CD14-positive monocyte (primary cell): ENCODE measurements at regions not wholly inside any gene's neighbourhood (a gene's known extent, or its start where the extent isn't known, plus 50 kb on each side); places are given as distances from the start of the nearest gene placed in this dataset.

Experiments used
- DNase-seq, 3 donors: peaks; one replicate each; pipeline ENCODE4 v3.0.0-alpha.2; 2011 to 2022
- H2AFZ ChIP-seq: 2 replicates; pipeline ENCODE4 v1.6.0; 2012; ENCODE audit warnings: mild to moderate bottlenecking, low read depth, low read length, inconsistent platforms; ENCODE audit not compliant: insufficient read depth, poor library complexity, severe bottlenecking
- H3K27ac ChIP-seq, 2 donors: 1 replicate in 1 of 2; 2 replicates in 1 of 2; pipeline ENCODE4 v1.5.1; 2012 to 2013; ENCODE audit warnings: low read length in 2 of 2, control low read depth in 1 of 2, inconsistent platforms in 1 of 2, low read depth in 1 of 2, mild to moderate bottlenecking in 1 of 2
- H3K27me3 ChIP-seq, 2 donors: one replicate each; pipeline versions ENCODE4 v1.6.0 to v1.6.1; 2011 to 2013; ENCODE audit warnings: low read length in 2 of 2; ENCODE audit not compliant: control insufficient read depth in 2 of 2, insufficient read depth in 2 of 2
- H3K36me3 ChIP-seq, 2 donors: replicated peaks in 1 of 2; 1 replicate in 1 of 2; 2 replicates in 1 of 2; pipeline versions ENCODE4 v1.5.1 to v1.6.1; 2012 to 2013; ENCODE audit warnings: low read length in 2 of 2, control low read depth in 1 of 2, inconsistent platforms in 1 of 2, mild to moderate bottlenecking in 1 of 2; ENCODE audit not compliant: insufficient read depth in 2 of 2, control insufficient read depth in 1 of 2
- H3K4me1 ChIP-seq, 2 donors: 1 replicate in 1 of 2; 2 replicates in 1 of 2; pipeline versions ENCODE4 v1.5.1 to v1.6.1; 2012 to 2013; ENCODE audit warnings: low read length in 2 of 2, control low read depth in 1 of 2, inconsistent platforms in 1 of 2, mild to moderate bottlenecking in 1 of 2, moderate library complexity in 1 of 2; ENCODE audit not compliant: insufficient read depth in 2 of 2, control insufficient read depth in 1 of 2
- H3K4me2 ChIP-seq: replicated peaks from 2 replicates; pipeline ENCODE3; 2012; ENCODE audit warnings: low read length, moderate library complexity, mild to moderate bottlenecking; ENCODE audit not compliant: poor library complexity, severe bottlenecking; ENCODE audit errors: extremely low read depth
- H3K4me3 ChIP-seq, 3 experiments: fragments of 200-600 bp in 1 of 3; sonication (generic) in 1 of 3; replicated peaks in 1 of 3; 1 replicate in 2 of 3; 2 replicates in 1 of 3; pipeline ENCODE4 v1.5.1; 2011 to 2013; ENCODE audit warnings: low read length in 3 of 3, mild to moderate bottlenecking in 3 of 3, control low read depth in 2 of 3, low read depth in 2 of 3, inconsistent platforms in 1 of 3, moderate library complexity in 1 of 3
- H3K79me2 ChIP-seq: 2 replicates; pipeline ENCODE4 v1.6.0; 2012; ENCODE audit warnings: mild to moderate bottlenecking, control low read depth, inconsistent platforms, low read length, moderate library complexity; ENCODE audit not compliant: insufficient read depth
- H3K9ac ChIP-seq: 2 replicates; pipeline ENCODE4 v1.6.0; 2017; ENCODE audit warnings: low read length, mild to moderate bottlenecking; ENCODE audit not compliant: insufficient read depth, poor library complexity, severe bottlenecking
- H3K9me3 ChIP-seq, 2 donors: replicated peaks in 1 of 2; 1 replicate in 1 of 2; 2 replicates in 1 of 2; pipeline versions ENCODE4 v1.5.1 to v1.6.1; 2012 to 2013; ENCODE audit warnings: low read length in 2 of 2, control low read depth in 1 of 2; ENCODE audit not compliant: control insufficient read depth in 1 of 2, insufficient read depth in 1 of 2
- H4K20me1 ChIP-seq: 2 replicates; pipeline ENCODE4 v1.6.0; 2012; ENCODE audit warnings: mild to moderate bottlenecking, low read length, control low read depth, moderate library complexity; ENCODE audit not compliant: insufficient read depth
- H3K27ac Mint-ChIP-seq, 7 donors: one replicate each; pipeline ENCODE4 v1.8.0; 2020; ENCODE audit warnings: mild to moderate bottlenecking in 7 of 7, mixed read lengths in 7 of 7, moderate library complexity in 6 of 7, inconsistent platforms in 2 of 7
- H3K27me3 Mint-ChIP-seq, 3 donors: one replicate each; pipeline ENCODE4 v1.8.0; 2021 to 2022; ENCODE audit warnings: low read depth in 3 of 3, mild to moderate bottlenecking in 3 of 3, mixed read lengths in 3 of 3, moderate library complexity in 3 of 3, inconsistent platforms in 1 of 3
- H3K36me3 Mint-ChIP-seq, 2 donors: one replicate each; pipeline ENCODE4 v1.8.0; 2020; ENCODE audit warnings: mixed read lengths in 2 of 2, inconsistent platforms in 1 of 2, mild to moderate bottlenecking in 1 of 2
- H3K4me1 Mint-ChIP-seq: one replicate; pipeline ENCODE4 v1.8.0; 2020; ENCODE audit warnings: mild to moderate bottlenecking, mixed read lengths
- H3K4me3 Mint-ChIP-seq, 2 donors: one replicate each; pipeline ENCODE4 v1.8.0; 2020; ENCODE audit warnings: mild to moderate bottlenecking in 2 of 2, mixed read lengths in 2 of 2, moderate library complexity in 1 of 2
- H3K9me3 Mint-ChIP-seq, 7 donors: one replicate each; pipeline ENCODE4 v1.8.0; 2020 to 2022; ENCODE audit warnings: mixed read lengths in 7 of 7, mild to moderate bottlenecking in 6 of 7, moderate library complexity in 6 of 7, inconsistent platforms in 2 of 7
- CTCF ChIP-seq: fragments of 200-600 bp; IDR thresholded peaks from one replicate; pipeline ENCODE4 v1.8.0; 2022; ENCODE audit warnings: antibody characterized with exemption, mild to moderate bottlenecking
- WGBS: methylation state at CpG from one replicate; pipeline ENCODE4 v1.1.5; 2013; ENCODE audit warnings: missing lambda C conversion rate; ENCODE audit not compliant: insufficient coverage; 5-methylcytosine and 5-hydroxymethylcytosine counted together
- intact Hi-C, 2 donors: fragments of 100-400 bp; cut with micrococcal nuclease; formaldehyde crosslinking; loops; one replicate each; pipeline versions ENCODE4 v1.15.0 to v1.15.1; 2023

GRCh38 chr3:116905334-116905733 is 195.8 kb downstream of the TUSC7 start:
- WGBS, result 57% methylated on average over 1 of the region's 3 CpGs
- Mint-ChIP-seq H3K4me3 (no peak overlapping the region), H3K36me3 (no peaks in the 10 kb centered on the region), H3K27ac (no peak overlapping the region), H3K9me3 (peaks cover 0 to 8% (median 2%) of the 10 kb centered on the region in 7 donors), H3K27me3 (peaks cover 0 to 3% (median 0%) of the 10 kb centered on the region in 3 donors), H3K4me1 (no peaks in the 10 kb centered on the region)
- DNase-seq, result no peak
- H3K4me2 ChIP-seq, result no peak overlapping the region
- no peak overlapping the region for H2AFZ ChIP-seq
- no peaks in the 10 kb centered on the region for H3K27me3 ChIP-seq
- no peaks in the 10 kb centered on the region for H3K4me1 ChIP-seq
- peaks cover 0 to 3% of the 10 kb centered on the region in 2 donors for H3K9me3 ChIP-seq
- H3K79me2 ChIP-seq, result no peaks in the 10 kb centered on the region
- intact Hi-C loops, result no loop called here
- H3K36me3 ChIP-seq, result no peaks in the 10 kb centered on the region
- no peak for TF ChIP-seq CTCF
- no peak overlapping the region for H3K4me3 ChIP-seq
- no peak overlapping the region for H3K9ac ChIP-seq
- H4K20me1 ChIP-seq, result no peaks in the 10 kb centered on the region
- H3K27ac ChIP-seq, result no peak overlapping the region

GRCh38 chr3:116905794-116906193 is 196.2 kb downstream of the TUSC7 start:
- Histone ChIP-seq H3K27me3 (no peaks in the 10 kb centered on the region), H3K79me2 (no peaks in the 10 kb centered on the region), H2AFZ (no peak overlapping the region), H3K4me3 (no peak overlapping the region), H3K9ac (no peak overlapping the region), H3K36me3 (no peaks in the 10 kb centered on the region), H3K4me2 (no peak overlapping the region), H3K27ac (no peak overlapping the region), H3K9me3 (peaks cover 0 to 3% of the 10 kb centered on the region in 2 donors), H3K4me1 (no peaks in the 10 kb centered on the region), H4K20me1 (no peaks in the 10 kb centered on the region)
- DNase-seq, result no peak
- intact Hi-C loops, result no loop called here
- WGBS, result no CpG with 5 or more reads among the region's 2 CpGs
- H3K4me1 Mint-ChIP-seq, result no peaks in the 10 kb centered on the region
- H3K9me3 Mint-ChIP-seq, result peaks cover 0 to 8% (median 2%) of the 10 kb centered on the region in 7 donors
- TF ChIP-seq CTCF, result no peak
- H3K27me3 Mint-ChIP-seq, result peaks cover 0 to 3% (median 0%) of the 10 kb centered on the region in 3 donors
- H3K27ac Mint-ChIP-seq, result no peak overlapping the region
- H3K36me3 Mint-ChIP-seq, result no peaks in the 10 kb centered on the region
- H3K4me3 Mint-ChIP-seq, result no peak overlapping the region
